ENCODE measurements at regions not wholly inside any gene's neighbourhood (a gene's known extent, or its start where the extent isn't known, plus 50 kb on each side); places are given as distances from the start of the nearest gene placed in this dataset.

DNA sequence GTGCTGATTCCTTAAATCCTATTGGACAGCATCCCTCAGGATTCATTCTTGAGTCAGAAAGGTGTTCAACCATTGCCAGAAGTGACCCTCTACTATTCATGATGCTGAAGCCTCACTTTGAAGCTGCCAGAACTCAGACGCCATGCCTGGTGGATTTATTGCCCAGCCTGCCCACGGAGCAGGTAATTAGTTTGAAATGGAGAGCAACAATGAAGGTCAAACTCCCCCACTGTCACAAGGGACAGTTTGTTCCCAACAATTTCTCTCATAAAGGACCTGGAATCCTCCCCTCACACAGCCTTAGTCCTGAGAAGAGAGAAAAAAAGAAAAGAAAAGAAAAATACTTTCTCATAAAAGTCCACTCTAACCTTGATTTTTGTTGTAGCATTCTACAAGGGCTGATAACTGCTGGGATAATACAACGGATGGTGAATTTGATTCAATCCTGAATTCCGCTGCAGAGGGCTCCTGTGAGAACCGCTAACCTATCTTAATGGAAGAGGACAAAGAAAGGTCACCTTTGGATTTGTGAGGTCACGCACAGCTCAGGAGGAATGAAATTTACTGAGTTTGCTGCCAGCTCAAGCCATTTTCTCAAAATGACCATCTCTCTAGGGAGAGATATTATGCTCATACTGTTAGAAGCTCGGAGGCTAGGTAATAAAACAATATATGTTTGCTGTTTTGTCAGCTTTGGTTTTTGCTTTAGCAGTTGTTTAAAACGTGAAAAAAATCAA is 161.6 kb upstream of the SYN3 start:
- H3K4me3 ChIP-seq (ENCODE audit: low read length) = no peak overlapping the region
- no peaks in the 10 kb centered on the region for H3K27me3 ChIP-seq (ENCODE audit: insufficient read depth, low read depth, low read length)
- H3K4me2 ChIP-seq (ENCODE audit: low read length) = no peak overlapping the region
- TF ChIP-seq MXI1 (conservative IDR thresholded peaks at IDR 0.05; ENCODE audit: poor library complexity, severe bottlenecking) (no peak), EP300 (conservative IDR thresholded peaks at IDR 0.05; ENCODE audit: poor library complexity, severe bottlenecking) (no peak), SMC3 (conservative IDR thresholded peaks at IDR 0.05; ENCODE audit: poor library complexity) (no peak), RAD21 (conservative IDR thresholded peaks at IDR 0.05) (no peak), POLR2AphosphoS5 (IDR thresholded peaks at IDR 0.05) (no peak), EZH2 (IDR thresholded peaks at IDR 0.05; ENCODE audit: borderline replicate concordance, insufficient read depth, low read length, poor library complexity, severe bottlenecking) (no peak), TAF1 (IDR thresholded peaks at IDR 0.05; ENCODE audit: low read depth) (no peak)
- TF ChIP-seq, protein P1, sequence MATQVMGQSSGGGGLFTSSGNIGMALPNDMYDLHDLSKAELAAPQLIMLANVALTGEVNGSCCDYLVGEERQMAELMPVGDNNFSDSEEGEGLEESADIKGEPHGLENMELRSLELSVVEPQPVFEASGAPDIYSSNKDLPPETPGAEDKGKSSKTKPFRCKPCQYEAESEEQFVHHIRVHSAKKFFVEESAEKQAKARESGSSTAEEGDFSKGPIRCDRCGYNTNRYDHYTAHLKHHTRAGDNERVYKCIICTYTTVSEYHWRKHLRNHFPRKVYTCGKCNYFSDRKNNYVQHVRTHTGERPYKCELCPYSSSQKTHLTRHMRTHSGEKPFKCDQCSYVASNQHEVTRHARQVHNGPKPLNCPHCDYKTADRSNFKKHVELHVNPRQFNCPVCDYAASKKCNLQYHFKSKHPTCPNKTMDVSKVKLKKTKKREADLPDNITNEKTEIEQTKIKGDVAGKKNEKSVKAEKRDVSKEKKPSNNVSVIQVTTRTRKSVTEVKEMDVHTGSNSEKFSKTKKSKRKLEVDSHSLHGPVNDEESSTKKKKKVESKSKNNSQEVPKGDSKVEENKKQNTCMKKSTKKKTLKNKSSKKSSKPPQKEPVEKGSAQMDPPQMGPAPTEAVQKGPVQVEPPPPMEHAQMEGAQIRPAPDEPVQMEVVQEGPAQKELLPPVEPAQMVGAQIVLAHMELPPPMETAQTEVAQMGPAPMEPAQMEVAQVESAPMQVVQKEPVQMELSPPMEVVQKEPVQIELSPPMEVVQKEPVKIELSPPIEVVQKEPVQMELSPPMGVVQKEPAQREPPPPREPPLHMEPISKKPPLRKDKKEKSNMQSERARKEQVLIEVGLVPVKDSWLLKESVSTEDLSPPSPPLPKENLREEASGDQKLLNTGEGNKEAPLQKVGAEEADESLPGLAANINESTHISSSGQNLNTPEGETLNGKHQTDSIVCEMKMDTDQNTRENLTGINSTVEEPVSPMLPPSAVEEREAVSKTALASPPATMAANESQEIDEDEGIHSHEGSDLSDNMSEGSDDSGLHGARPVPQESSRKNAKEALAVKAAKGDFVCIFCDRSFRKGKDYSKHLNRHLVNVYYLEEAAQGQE (IDR thresholded peaks at IDR 0.05; ENCODE audit: borderline replicate concordance) = no peak
- TF ChIP-seq, protein P2, sequence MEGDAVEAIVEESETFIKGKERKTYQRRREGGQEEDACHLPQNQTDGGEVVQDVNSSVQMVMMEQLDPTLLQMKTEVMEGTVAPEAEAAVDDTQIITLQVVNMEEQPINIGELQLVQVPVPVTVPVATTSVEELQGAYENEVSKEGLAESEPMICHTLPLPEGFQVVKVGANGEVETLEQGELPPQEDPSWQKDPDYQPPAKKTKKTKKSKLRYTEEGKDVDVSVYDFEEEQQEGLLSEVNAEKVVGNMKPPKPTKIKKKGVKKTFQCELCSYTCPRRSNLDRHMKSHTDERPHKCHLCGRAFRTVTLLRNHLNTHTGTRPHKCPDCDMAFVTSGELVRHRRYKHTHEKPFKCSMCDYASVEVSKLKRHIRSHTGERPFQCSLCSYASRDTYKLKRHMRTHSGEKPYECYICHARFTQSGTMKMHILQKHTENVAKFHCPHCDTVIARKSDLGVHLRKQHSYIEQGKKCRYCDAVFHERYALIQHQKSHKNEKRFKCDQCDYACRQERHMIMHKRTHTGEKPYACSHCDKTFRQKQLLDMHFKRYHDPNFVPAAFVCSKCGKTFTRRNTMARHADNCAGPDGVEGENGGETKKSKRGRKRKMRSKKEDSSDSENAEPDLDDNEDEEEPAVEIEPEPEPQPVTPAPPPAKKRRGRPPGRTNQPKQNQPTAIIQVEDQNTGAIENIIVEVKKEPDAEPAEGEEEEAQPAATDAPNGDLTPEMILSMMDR (IDR thresholded peaks at IDR 0.05; ENCODE audit: poor library complexity, severe bottlenecking) = no peak
- H3K79me2 ChIP-seq (replicated peaks; ENCODE audit: insufficient read depth, low read length) = no peaks in the 10 kb centered on the region
- no peaks in the 10 kb centered on the region for H3K9me3 ChIP-seq (ENCODE audit: low read length)
- H3K27ac ChIP-seq (ENCODE audit: low read length) = no peak overlapping the region
- no peak overlapping the region for H2AFZ ChIP-seq (ENCODE audit: low read depth, low read length)
- no peaks in the 10 kb centered on the region for H4K20me1 ChIP-seq (ENCODE audit: insufficient read depth)
- H3K36me3 ChIP-seq (ENCODE audit: insufficient read depth, low read length) = no peaks in the 10 kb centered on the region
- H3K9ac ChIP-seq (ENCODE audit: low read length) = no peak overlapping the region
- H3F3A ChIP-seq (ENCODE audit: insufficient read depth, low read length, poor library complexity, severe bottlenecking) = no peaks in the 10 kb centered on the region
- no peaks in the 10 kb centered on the region for H3K9me2 ChIP-seq (ENCODE audit: insufficient read depth, low read length)

DNA sequence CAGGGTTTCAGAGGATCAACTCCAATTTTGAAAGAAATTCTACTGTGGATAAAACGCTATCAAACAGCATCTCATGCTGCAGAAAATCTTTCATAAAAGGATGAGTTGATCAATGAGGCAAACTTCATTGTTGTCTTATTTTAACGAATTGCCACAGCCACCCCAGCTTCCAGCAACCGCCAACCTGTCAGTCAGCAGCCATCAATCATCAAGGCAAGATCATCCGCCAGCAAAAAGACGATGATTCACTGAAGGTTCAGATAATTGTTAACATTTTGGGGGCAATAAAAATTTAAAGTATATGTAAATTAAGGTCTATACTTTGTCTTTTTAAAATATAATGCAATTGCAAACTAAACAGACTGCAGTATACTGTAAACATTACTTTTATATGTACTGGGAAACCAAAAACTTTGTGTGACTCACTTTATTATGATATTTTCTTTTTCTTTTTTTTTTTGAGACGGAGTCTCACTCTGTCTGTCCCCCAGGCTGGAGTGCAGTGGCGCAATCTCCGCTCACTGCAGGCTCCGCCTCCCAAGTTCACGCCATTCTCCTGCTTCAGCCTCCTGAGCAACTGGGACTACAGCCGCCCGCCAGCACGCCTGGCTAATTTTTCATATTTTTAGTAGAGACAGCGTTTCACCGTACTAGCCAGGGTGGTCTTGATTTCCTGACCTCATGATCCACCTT is 155.3 kb upstream of the SYN3 start:
- H3K4me3 ChIP-seq (ENCODE audit: low read length) = no peak overlapping the region
- no peak overlapping the region for H3K9ac ChIP-seq (ENCODE audit: low read length)
- TF ChIP-seq EP300 (conservative IDR thresholded peaks at IDR 0.05; ENCODE audit: poor library complexity, severe bottlenecking) = no peak
- TF ChIP-seq MXI1 (conservative IDR thresholded peaks at IDR 0.05; ENCODE audit: poor library complexity, severe bottlenecking) = no peak
- TF ChIP-seq RAD21 (conservative IDR thresholded peaks at IDR 0.05) = no peak
- TF ChIP-seq, protein P1 (IDR thresholded peaks at IDR 0.05; ENCODE audit: borderline replicate concordance) = no peak
- H3K27ac ChIP-seq (ENCODE audit: low read length) = no peak overlapping the region
- H3K4me2 ChIP-seq (ENCODE audit: low read length) = no peak overlapping the region
- no peak overlapping the region for H2AFZ ChIP-seq (ENCODE audit: low read depth, low read length)
- no peaks in the 10 kb centered on the region for H4K20me1 ChIP-seq (ENCODE audit: insufficient read depth)
- H3K27me3 ChIP-seq (ENCODE audit: insufficient read depth, low read depth, low read length) = no peaks in the 10 kb centered on the region
- H3F3A ChIP-seq (ENCODE audit: insufficient read depth, low read length, poor library complexity, severe bottlenecking) = no peaks in the 10 kb centered on the region
- no peaks in the 10 kb centered on the region for H3K9me3 ChIP-seq (ENCODE audit: low read length)
- H3K36me3 ChIP-seq (ENCODE audit: insufficient read depth, low read length) = no peaks in the 10 kb centered on the region
- H3K9me2 ChIP-seq (ENCODE audit: insufficient read depth, low read length) = no peaks in the 10 kb centered on the region
- H3K79me2 ChIP-seq (replicated peaks; ENCODE audit: insufficient read depth, low read length) = no peaks in the 10 kb centered on the region
